GM11168 (cell line): ENCODE measurements at regions not wholly inside any gene's neighbourhood (a gene's known extent, or its start where the extent isn't known, plus 50 kb on each side); places are given as distances from the start of the nearest gene placed in this dataset.
"Not testable (repeated sequence)": the region's sequence is repeated elsewhere in the genome, so short reads cannot be mapped to it uniquely, and the experiment has no call there.

Experiments
- in situ Hi-C: fragments of 300-500 bp; cut with MboI; formaldehyde crosslinking; loops from one replicate; pipeline ENCODE4 v1.12.0; 2022; ENCODE audit warnings: low sequenced_read_pairs; ENCODE audit not compliant: unreplicated experiment

- in situ Hi-C loops: no loop called here
Measured at GRCh38 chr2:7140306-7140705, 223.1 kb downstream of the RNF144A start.

- in situ Hi-C loops: no loop called here
Measured at GRCh38 chr2:7145707-7146106, 228.5 kb downstream of the RNF144A start.

- in situ Hi-C loops: no loop called here
Measured at GRCh38 chr2:7146151-7146550, 228.9 kb downstream of the RNF144A start.

DNA sequence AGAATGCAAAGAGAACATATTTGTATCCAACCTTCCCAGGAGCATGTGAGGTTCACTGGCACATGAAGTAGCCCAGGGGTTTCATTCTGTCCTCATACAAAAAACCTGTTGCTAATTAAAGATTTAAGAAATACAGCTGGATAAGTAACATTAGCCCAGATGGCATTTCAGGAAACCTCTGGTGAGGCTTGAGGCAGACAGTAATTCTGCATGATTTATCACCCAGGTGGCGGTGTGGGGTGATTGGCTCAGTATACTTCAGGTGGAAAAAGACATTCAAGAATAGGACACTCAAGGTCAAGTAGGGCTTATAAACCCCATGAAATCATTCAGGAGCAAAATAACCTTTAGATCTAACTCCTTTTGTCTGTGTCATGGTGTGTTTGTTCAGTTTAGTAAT, 237.4 kb downstream of the RNF144A start:
- in situ Hi-C loops: no loop called here

GRCh38 chr2:7161501-7161900, 244.3 kb downstream of the RNF144A start:
- in situ Hi-C loops: no loop called here

GRCh38 chr2:7165736-7166135, 248.5 kb downstream of the RNF144A start:
- in situ Hi-C loops: no loop called here

GRCh38 chr2:7167801-7168411, 250.7 kb downstream of the RNF144A start:
- in situ Hi-C loops: no loop called here

- in situ Hi-C loops: no loop called here
Measured at GRCh38 chr2:7169593-7169992, 252.4 kb downstream of the RNF144A start.

- in situ Hi-C loops: not testable (repeated sequence)
Measured at GRCh38 chr2:7178996-7179395, 261.8 kb downstream of the RNF144A start.

- in situ Hi-C loops: no loop called here
Measured at GRCh38 chr2:7180638-7181370, 263.6 kb downstream of the RNF144A start.

GRCh38 chr2:7182525-7182924, 265.3 kb downstream of the RNF144A start:
- in situ Hi-C loops: no loop called here

GRCh38 chr2:7189106-7189505, 271.9 kb downstream of the RNF144A start:
- in situ Hi-C loops: no loop called here

DNA sequence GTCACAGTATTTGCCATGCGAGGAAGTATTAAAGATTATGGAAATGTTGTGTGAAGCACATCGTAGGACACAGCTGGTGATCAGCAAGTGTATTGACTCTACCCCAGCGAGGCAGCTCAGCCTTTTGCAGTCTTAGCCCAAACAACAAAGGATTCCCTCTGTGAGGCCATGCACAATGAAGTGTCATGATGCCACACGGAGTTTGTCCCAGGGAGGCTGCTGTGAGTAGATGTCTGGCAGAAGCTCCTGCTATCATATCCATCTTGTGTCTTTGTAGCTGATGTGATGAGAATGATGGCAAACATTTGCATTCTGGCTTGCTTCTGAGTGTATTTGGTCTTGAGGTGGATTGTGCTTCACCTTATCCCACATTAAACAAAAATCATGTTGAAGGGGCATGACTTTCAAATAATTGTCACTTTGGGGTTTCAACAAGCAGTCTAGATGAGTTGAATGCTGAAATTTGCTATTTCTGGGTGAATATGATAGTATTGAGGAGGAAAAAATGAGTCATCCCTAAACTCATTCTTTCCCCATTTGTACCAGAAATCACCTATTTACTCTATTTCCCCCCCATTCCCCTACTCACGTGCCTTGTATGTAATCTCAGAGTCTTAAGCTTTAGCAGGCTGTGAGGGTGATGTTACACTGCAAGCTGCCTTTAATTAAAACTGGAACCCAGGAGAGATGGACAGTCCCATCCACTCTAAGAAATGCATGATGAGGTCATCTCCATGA, 273.5 kb downstream of the RNF144A start:
- in situ Hi-C loops: no loop called here

GRCh38 chr2:7191932-7192331, 274.7 kb downstream of the RNF144A start:
- in situ Hi-C loops: no loop called here

DNA sequence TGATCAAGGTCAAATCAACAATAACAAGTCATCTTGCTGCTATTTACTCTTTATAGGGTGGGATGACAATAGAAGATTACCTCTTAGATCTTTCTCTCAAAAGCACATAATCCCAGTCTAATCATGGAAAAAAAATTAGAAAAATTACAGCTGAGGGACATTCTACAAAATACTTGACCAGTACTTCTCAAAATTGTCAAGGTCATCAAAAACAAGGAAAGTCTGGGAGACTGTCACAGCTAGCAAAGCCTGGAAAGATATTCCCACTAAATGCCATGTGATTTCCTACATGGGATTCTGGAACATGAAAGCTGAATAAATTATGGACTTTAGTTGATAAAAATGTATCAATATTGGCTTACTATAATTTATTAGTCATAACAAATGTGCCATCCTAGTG, 276.2 kb downstream of the RNF144A start:
- in situ Hi-C loops: no loop called here

DNA sequence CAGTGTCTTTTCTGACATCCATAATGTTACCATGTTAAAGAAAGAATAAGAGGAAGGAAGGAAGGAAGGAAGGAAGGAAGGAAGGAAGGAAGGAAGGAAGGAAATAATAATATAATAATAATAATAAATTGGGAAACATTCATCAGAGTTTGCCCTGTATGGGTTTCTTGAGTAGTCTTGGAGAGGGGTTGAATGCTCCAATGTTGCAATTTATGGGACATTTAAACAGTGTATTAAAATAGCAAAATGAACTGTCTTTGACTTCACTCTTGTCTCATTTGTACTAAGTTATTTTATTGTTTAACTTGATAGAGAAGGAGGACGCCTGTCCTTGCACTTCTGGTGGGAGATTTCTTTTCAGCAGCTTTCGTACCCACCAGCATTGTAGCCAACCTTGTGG, 277.7 kb downstream of the RNF144A start:
- in situ Hi-C loops: no loop called here

GRCh38 chr2:7196883-7197282, 279.7 kb downstream of the RNF144A start:
- in situ Hi-C loops: no loop called here

DNA sequence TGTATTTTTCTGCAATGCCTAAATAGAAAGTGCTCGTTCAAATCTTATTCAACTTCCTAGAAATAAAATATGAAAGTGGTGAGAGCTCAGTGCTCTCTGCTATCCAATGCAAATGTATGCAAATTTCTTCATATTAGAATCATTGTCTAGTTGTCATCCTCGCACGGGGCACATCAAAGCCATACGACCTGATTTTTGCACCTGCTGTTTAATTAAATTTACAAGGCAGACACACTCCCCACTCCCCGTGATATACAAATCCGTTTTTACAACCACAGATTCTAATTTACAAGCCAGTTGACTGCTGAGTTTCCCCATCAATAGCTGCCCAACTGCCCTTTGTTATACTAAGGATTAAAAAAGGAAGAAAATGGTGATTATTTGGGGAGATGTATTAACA, 284.6 kb downstream of the RNF144A start:
- in situ Hi-C loops: no loop called here

DNA sequence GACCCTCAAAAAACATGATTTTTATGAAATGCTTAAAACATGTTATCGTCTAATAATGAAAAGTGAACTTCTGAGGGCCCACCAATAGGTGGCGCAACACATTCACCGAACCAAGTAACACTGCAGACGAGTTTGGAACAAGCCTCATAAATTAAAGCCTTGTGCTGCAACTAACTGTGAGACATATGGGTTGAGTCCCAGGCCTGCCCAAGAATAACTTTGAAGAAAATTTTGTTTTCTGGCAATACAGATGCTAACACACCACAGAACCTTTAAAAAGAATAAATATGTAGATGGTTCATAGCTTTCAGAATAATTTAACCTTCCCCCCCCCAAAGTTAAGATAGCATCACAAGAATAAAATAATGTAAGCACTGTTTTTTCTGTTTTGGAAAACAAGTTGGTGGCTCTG, 285.9 kb downstream of the RNF144A start:
- in situ Hi-C loops: no loop called here

DNA sequence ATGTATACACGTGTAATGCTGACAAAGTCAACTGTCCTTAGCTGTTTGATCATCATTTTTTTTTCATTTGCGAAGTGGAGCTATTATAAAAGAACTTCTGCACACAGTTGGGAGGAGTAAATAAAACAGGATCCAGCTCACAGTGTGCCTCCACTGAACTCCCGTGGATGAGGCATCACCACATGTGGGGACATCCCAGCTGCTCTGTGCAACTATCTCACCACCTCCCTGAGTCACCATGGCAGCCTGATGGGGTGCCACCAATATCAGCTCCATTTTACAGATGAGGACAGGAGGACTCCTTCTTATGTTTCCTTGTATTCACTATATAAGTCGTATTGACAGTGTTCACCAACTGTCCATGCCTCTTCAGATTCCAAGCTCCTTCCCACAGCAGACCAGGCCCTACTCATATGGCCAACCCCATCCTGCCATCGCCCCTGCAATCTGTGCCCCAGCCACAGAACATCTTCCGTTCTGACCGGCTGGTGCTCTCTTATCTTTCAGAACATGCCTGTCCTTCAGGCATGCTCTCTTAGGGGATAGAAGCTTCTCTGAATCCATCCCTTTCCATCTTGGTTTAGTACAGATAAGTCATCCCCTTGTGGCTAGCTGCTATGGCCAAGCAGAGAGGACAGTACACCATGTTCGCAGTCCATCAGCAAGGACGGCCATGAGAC, 288.1 kb downstream of the RNF144A start:
- in situ Hi-C loops: no loop called here
